GM23338 (cell line): ENCODE measurements at regions not wholly inside any gene's neighbourhood (a gene's known extent, or its start where the extent isn't known, plus 50 kb on each side); places are given as distances from the start of the nearest gene placed in this dataset.

ENCODE experiments used
- ATAC-seq: fragments of 200-7000 bp; cut with Tn5 transposase; 3 replicates; pipeline ENCODE4 v1.9.1; 2020
- DNase-seq: peaks from one replicate; pipeline ENCODE4 v3.0.0-alpha.2; 2015; ENCODE audit warnings: low spot score
- H2AFZ ChIP-seq: fragments of 200-600 bp; sonication (generic); 2 replicates; pipeline ENCODE4 v1.8.0; 2016; ENCODE audit warnings: antibody characterized with exemption, mild to moderate bottlenecking, moderate library complexity
- H3F3A ChIP-seq: fragments of 200-600 bp; sonication (generic); replicated peaks from 2 replicates; pipeline ENCODE4 v1.8.0; 2017; ENCODE audit warnings: antibody characterized with exemption, mixed run types, low read depth
- H3K27ac ChIP-seq: fragments of 200-600 bp; sonication (generic); 2 replicates; pipeline ENCODE4 v1.6.1; 2016; ENCODE audit warnings: low read depth
- H3K27me3 ChIP-seq: fragments of 200-600 bp; sonication (generic); 2 replicates; pipeline ENCODE4 v1.8.0; 2016; ENCODE audit warnings: mild to moderate bottlenecking, mixed run types, moderate library complexity; ENCODE audit not compliant: insufficient read depth
- H3K36me3 ChIP-seq: fragments of 200-600 bp; sonication (generic); 2 replicates; pipeline ENCODE4 v1.8.0; 2016; ENCODE audit warnings: mild to moderate bottlenecking; ENCODE audit not compliant: insufficient read depth
- H3K4me1 ChIP-seq: fragments of 200-600 bp; sonication (generic); 2 replicates; pipeline ENCODE4 v1.8.0; 2016; ENCODE audit warnings: mild to moderate bottlenecking, moderate library complexity; ENCODE audit not compliant: insufficient read depth
- H3K4me2 ChIP-seq: fragments of 200-600 bp; sonication (generic); 2 replicates; pipeline ENCODE4 v1.7.1; 2017; ENCODE audit warnings: mixed run types
- H3K4me3 ChIP-seq: fragments of 200-600 bp; sonication (generic); 2 replicates; pipeline ENCODE4 v1.6.1; 2016; ENCODE audit warnings: mixed run types
- H3K79me2 ChIP-seq: fragments of 200-600 bp; sonication (generic); replicated peaks from 2 replicates; pipeline ENCODE4 v1.8.0; 2017; ENCODE audit warnings: mild to moderate bottlenecking; ENCODE audit not compliant: insufficient read depth
- H3K9me2 ChIP-seq: fragments of 200-600 bp; sonication (generic); 2 replicates; pipeline ENCODE4 v1.8.0; 2017; ENCODE audit not compliant: insufficient read depth
- H4K20me1 ChIP-seq: fragments of 200-600 bp; sonication (generic); replicated peaks from 2 replicates; pipeline ENCODE4 v1.8.0; 2017; ENCODE audit warnings: mild to moderate bottlenecking; ENCODE audit not compliant: insufficient read depth
- H3K27ac Mint-ChIP-seq: 2 replicates; pipeline ENCODE4 v1.8.0; 2020; ENCODE audit warnings: inconsistent platforms, mild to moderate bottlenecking, moderate library complexity, mixed read lengths
- H3K27me3 Mint-ChIP-seq: 3 replicates; pipeline ENCODE4 v1.8.0; 2022; ENCODE audit warnings: low read depth, mild to moderate bottlenecking, moderate library complexity, mixed read lengths, inconsistent platforms; ENCODE audit not compliant: insufficient read depth, poor library complexity
- H3K36me3 Mint-ChIP-seq: 3 replicates; pipeline ENCODE4 v1.8.0; 2021; ENCODE audit warnings: low read depth, mild to moderate bottlenecking, inconsistent platforms, moderate library complexity, mixed read lengths
- H3K4me1 Mint-ChIP-seq: 3 replicates; pipeline ENCODE4 v1.8.0; 2020; ENCODE audit warnings: mild to moderate bottlenecking, inconsistent platforms, mixed read lengths
- H3K4me3 Mint-ChIP-seq: 3 replicates; pipeline ENCODE4 v1.8.0; 2021; ENCODE audit warnings: moderate library complexity, mild to moderate bottlenecking, inconsistent platforms, mixed read lengths
- H3K9me3 Mint-ChIP-seq: 3 replicates; pipeline ENCODE4 v1.8.0; 2020; ENCODE audit warnings: moderate library complexity, mild to moderate bottlenecking, inconsistent platforms, mixed read lengths
- CREB1 ChIP-seq: fragments of 250-450 bp; sonication (Bioruptor Pico); IDR thresholded peaks from 2 replicates; pipeline ENCODE4 v1.5.0; 2020; ENCODE audit warnings: low read depth, mild to moderate bottlenecking, moderate library complexity
- CTCF ChIP-seq, 2 experiments: fragments of 200-600 bp in 1 of 2; sonication (generic) in 1 of 2; conservative IDR thresholded peaks; 2 replicates each; pipeline versions ENCODE4 v1.5.1 to v1.6.1; 2016 to 2017; ENCODE audit warnings: antibody characterized with exemption in 2 of 2, low read depth in 2 of 2, mild to moderate bottlenecking in 2 of 2, moderate library complexity in 1 of 2
- EZH2phosphoT487 ChIP-seq: fragments of 200-600 bp; sonication (generic); IDR thresholded peaks from one replicate; pipeline ENCODE4 v1.8.1; 2018; ENCODE audit warnings: antibody characterized with exemption; ENCODE audit not compliant: unreplicated experiment
- NANOG ChIP-seq: IDR thresholded peaks from 2 replicates; pipeline ENCODE4 v1.6.1; 2016; ENCODE audit warnings: antibody characterized with exemption, borderline replicate concordance
- POLR2AphosphoS5 ChIP-seq: IDR thresholded peaks from 2 replicates; pipeline ENCODE4 v1.6.1; 2016; ENCODE audit warnings: antibody characterized with exemption, low read depth
- REST ChIP-seq: IDR thresholded peaks from one replicate; pipeline ENCODE4 v1.6.1; 2018; ENCODE audit warnings: antibody characterized with exemption; ENCODE audit not compliant: unreplicated experiment
- STAT1 ChIP-seq: IDR thresholded peaks from one replicate; pipeline ENCODE4 v1.6.1; 2016; ENCODE audit warnings: antibody characterized with exemption; ENCODE audit not compliant: unreplicated experiment
- ZNF114 ChIP-seq: fragments of 250-450 bp; sonication (Bioruptor Pico); IDR thresholded peaks from 2 replicates; pipeline ENCODE4 v1.5.0; 2020; ENCODE audit warnings: mild to moderate bottlenecking, moderate library complexity
- ZNF462 ChIP-seq: fragments of 250-450 bp; sonication (Bioruptor Pico); IDR thresholded peaks from 2 replicates; pipeline ENCODE4 v1.5.0; 2020; ENCODE audit warnings: mild to moderate bottlenecking, moderate library complexity

GRCh38 chr14:101665478-101666078, 95.9 kb upstream of the PPP2R5C start:
- TF ChIP-seq NANOG (no peak), CTCF (conservative IDR thresholded peaks at IDR 0.05; ENCODE audit: low read depth in 2 of 2) (peak; percentile 72 to 86), REST (no peak), POLR2AphosphoS5 (no peak), ZNF114 (CRISPR knock-in tag) (no peak), CREB1 (no peak), EZH2phosphoT487 (no peak)
- no peak overlapping the region for H3K27ac ChIP-seq
- ATAC-seq: peak; percentile 84
- no peaks in the 10 kb centered on the region for H3K36me3 ChIP-seq
- H3K36me3 Mint-ChIP-seq: no peaks in the 10 kb centered on the region
- no peaks in the 10 kb centered on the region for H3K79me2 ChIP-seq
- H3K4me1 Mint-ChIP-seq: no peaks in the 10 kb centered on the region; the same call in 2 of the 3 replicates
- H3F3A ChIP-seq: no peaks in the 10 kb centered on the region
- no peaks in the 10 kb centered on the region; the same call in 1 of the 2 replicates for H3K9me2 ChIP-seq
- H3K27ac Mint-ChIP-seq: no peak overlapping the region
- H3K4me3 ChIP-seq: no peak overlapping the region
- peak; percentile 71 for DNase-seq
- peaks cover 3% of the 10 kb centered on the region for H3K27me3 Mint-ChIP-seq
- no peak overlapping the region for H3K4me2 ChIP-seq
- H3K4me3 Mint-ChIP-seq: no peak overlapping the region
- no peaks in the 10 kb centered on the region for H4K20me1 ChIP-seq
- peaks cover 27% of the 10 kb centered on the region for H3K9me3 Mint-ChIP-seq
- H3K27me3 ChIP-seq: no peaks in the 10 kb centered on the region
- H2AFZ ChIP-seq: no peak overlapping the region
- no peaks in the 10 kb centered on the region for H3K4me1 ChIP-seq

GRCh38 chr14:101666264-101666663, 95.2 kb upstream of the PPP2R5C start:
- Histone ChIP-seq H3F3A (no peaks in the 10 kb centered on the region), H3K27me3 (no peaks in the 10 kb centered on the region), H4K20me1 (no peaks in the 10 kb centered on the region), H3K79me2 (no peaks in the 10 kb centered on the region), H3K9me2 (no peaks in the 10 kb centered on the region; the same call in 1 of the 2 replicates), H3K27ac (no peak overlapping the region), H3K4me3 (no peak overlapping the region), H3K36me3 (no peaks in the 10 kb centered on the region), H3K4me2 (no peak overlapping the region), H3K4me1 (no peaks in the 10 kb centered on the region), H2AFZ (no peak overlapping the region)
- DNase-seq: no peak
- Mint-ChIP-seq H3K27ac (no peak overlapping the region), H3K36me3 (no peaks in the 10 kb centered on the region), H3K4me3 (no peak overlapping the region), H3K4me1 (no peaks in the 10 kb centered on the region; the same call in 2 of the 3 replicates), H3K9me3 (peaks cover 27% of the 10 kb centered on the region), H3K27me3 (peaks cover 3% of the 10 kb centered on the region)
- no peak for ATAC-seq
- TF ChIP-seq EZH2phosphoT487: no peak
- no peak for TF ChIP-seq ZNF114 (CRISPR knock-in tag)
- no peak for TF ChIP-seq NANOG
- TF ChIP-seq STAT1: no peak
- TF ChIP-seq CREB1: no peak
- no peak for TF ChIP-seq ZNF462
